ENCODE measurements at regions not wholly inside any gene's neighbourhood (a gene's known extent, or its start where the extent isn't known, plus 50 kb on each side); places are given as distances from the start of the nearest gene placed in this dataset.

DNA sequence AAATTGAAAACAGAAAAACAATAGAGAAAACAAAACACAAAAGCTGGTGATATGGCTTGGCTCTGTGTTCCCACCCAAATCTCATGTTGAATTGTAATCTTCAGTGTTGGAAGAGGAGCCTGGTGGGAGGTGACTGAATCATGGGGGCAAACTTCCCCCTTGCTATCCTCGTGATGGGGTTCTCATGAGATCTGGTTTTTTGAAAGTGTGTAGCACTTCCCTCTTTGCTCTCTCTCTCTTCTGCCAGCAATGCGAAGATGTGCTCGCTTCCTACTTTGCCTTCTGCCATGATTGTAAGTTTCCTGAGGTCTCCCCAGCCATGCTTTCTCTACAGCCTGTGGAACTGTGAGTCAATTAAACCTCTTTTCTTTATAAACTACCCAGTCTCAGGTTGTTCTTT is 112.3 kb upstream of the UXS1 start:
- TF ChIP-seq, protein P1, sequence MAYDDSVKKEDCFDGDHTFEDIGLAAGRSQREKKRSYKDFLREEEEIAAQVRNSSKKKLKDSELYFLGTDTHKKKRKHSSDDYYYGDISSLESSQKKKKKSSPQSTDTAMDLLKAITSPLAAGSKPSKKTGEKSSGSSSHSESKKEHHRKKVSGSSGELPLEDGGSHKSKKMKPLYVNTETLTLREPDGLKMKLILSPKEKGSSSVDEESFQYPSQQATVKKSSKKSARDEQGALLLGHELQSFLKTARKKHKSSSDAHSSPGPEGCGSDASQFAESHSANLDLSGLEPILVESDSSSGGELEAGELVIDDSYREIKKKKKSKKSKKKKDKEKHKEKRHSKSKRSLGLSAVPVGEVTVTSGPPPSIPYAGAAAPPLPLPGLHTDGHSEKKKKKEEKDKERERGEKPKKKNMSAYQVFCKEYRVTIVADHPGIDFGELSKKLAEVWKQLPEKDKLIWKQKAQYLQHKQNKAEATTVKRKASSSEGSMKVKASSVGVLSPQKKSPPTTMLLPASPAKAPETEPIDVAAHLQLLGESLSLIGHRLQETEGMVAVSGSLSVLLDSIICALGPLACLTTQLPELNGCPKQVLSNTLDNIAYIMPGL (CRISPR knock-in tag; IDR thresholded peaks at IDR 0.05; ENCODE audit: borderline replicate concordance) = no peak
- no peak for TF ChIP-seq JUNB (IDR thresholded peaks at IDR 0.05)
- TF ChIP-seq, protein P2, sequence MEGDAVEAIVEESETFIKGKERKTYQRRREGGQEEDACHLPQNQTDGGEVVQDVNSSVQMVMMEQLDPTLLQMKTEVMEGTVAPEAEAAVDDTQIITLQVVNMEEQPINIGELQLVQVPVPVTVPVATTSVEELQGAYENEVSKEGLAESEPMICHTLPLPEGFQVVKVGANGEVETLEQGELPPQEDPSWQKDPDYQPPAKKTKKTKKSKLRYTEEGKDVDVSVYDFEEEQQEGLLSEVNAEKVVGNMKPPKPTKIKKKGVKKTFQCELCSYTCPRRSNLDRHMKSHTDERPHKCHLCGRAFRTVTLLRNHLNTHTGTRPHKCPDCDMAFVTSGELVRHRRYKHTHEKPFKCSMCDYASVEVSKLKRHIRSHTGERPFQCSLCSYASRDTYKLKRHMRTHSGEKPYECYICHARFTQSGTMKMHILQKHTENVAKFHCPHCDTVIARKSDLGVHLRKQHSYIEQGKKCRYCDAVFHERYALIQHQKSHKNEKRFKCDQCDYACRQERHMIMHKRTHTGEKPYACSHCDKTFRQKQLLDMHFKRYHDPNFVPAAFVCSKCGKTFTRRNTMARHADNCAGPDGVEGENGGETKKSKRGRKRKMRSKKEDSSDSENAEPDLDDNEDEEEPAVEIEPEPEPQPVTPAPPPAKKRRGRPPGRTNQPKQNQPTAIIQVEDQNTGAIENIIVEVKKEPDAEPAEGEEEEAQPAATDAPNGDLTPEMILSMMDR (IDR thresholded peaks at IDR 0.05) = no peak
